ENCODE measurements at regions not wholly inside any gene's neighbourhood (a gene's known extent, or its start where the extent isn't known, plus 50 kb on each side); places are given as distances from the start of the nearest gene placed in this dataset.

GRCh38 chr2:107402330-107402729 is 424.4 kb upstream of the RGPD4 start:
- intact Hi-C loops (cut with DNase I) = no loop called here
- no peaks in the 10 kb centered on the region for H3K4me1 ChIP-seq (replicated peaks)
- DNase-seq (ENCODE audit: low spot score) = no peak
- H3K27ac ChIP-seq = no peak overlapping the region
- 83% methylated on average over 3 of the region's 3 CpGs for WGBS
- no peak overlapping the region for H3K4me3 ChIP-seq
- no peaks in the 10 kb centered on the region for H3K9me3 ChIP-seq
- no peaks in the 10 kb centered on the region for H3K27me3 ChIP-seq (replicated peaks; ENCODE audit: insufficient read depth)
- no peaks in the 10 kb centered on the region for H3K36me3 ChIP-seq
- TF ChIP-seq, protein P1, sequence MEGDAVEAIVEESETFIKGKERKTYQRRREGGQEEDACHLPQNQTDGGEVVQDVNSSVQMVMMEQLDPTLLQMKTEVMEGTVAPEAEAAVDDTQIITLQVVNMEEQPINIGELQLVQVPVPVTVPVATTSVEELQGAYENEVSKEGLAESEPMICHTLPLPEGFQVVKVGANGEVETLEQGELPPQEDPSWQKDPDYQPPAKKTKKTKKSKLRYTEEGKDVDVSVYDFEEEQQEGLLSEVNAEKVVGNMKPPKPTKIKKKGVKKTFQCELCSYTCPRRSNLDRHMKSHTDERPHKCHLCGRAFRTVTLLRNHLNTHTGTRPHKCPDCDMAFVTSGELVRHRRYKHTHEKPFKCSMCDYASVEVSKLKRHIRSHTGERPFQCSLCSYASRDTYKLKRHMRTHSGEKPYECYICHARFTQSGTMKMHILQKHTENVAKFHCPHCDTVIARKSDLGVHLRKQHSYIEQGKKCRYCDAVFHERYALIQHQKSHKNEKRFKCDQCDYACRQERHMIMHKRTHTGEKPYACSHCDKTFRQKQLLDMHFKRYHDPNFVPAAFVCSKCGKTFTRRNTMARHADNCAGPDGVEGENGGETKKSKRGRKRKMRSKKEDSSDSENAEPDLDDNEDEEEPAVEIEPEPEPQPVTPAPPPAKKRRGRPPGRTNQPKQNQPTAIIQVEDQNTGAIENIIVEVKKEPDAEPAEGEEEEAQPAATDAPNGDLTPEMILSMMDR (IDR thresholded peaks at IDR 0.05) = no peak
- TF ChIP-seq POLR2AphosphoS5 (IDR thresholded peaks at IDR 0.05) (no peak), POLR2A (IDR thresholded peaks at IDR 0.05) (no peak)

DNA sequence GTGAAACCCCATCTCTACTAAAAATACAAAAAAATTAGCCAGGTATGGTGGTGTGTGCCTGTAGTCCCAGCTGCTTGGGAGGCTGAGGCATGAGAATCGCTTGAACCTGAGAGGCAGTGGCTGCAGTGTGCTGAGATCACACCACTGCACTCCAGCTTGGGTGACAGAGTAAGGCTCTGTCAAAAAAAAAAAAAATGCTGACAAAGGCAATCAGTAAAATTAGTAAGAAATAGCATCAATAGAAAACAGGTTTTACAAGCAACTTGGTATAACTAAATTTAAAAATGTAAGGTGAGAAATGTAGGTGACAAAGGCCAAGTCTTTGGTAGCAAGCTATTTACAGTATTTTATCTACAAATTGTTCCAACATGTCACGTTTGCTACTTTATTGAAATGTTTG is 421.4 kb upstream of the RGPD4 start:
- H3K4me3 ChIP-seq = no peak overlapping the region
- H3K36me3 ChIP-seq = no peaks in the 10 kb centered on the region
- WGBS = 83% methylated on average over 2 of the region's 2 CpGs
- no peak overlapping the region for H3K27ac ChIP-seq
- DNase-seq (ENCODE audit: low spot score) = no peak
- no peaks in the 10 kb centered on the region for H3K27me3 ChIP-seq (replicated peaks; ENCODE audit: insufficient read depth)
- H3K4me1 ChIP-seq (replicated peaks) = no peaks in the 10 kb centered on the region
- no peaks in the 10 kb centered on the region for H3K9me3 ChIP-seq
- TF ChIP-seq POLR2A (IDR thresholded peaks at IDR 0.05) (no peak), POLR2AphosphoS5 (IDR thresholded peaks at IDR 0.05) (no peak)
- TF ChIP-seq, protein P1 (IDR thresholded peaks at IDR 0.05) = no peak
- intact Hi-C loops (cut with DNase I) = no loop called here

- Histone ChIP-seq H3K27me3 (replicated peaks; ENCODE audit: insufficient read depth) (no peaks in the 10 kb centered on the region), H3K9me3 (no peaks in the 10 kb centered on the region), H3K27ac (no peak overlapping the region), H3K4me3 (no peak overlapping the region), H3K36me3 (no peaks in the 10 kb centered on the region), H3K4me1 (replicated peaks) (no peaks in the 10 kb centered on the region)
- 37% methylated on average over 3 of the region's 3 CpGs for WGBS
- TF ChIP-seq POLR2A (IDR thresholded peaks at IDR 0.05) (no peak), POLR2AphosphoS5 (IDR thresholded peaks at IDR 0.05) (no peak)
- TF ChIP-seq, protein P1 (IDR thresholded peaks at IDR 0.05) = no peak
- intact Hi-C loops (cut with DNase I) = no loop called here
- no peak for DNase-seq (ENCODE audit: low spot score)
These were observed 419.7 kb upstream of the RGPD4 start for GRCh38 chr2:107407017-107407416.

- no peak overlapping the region for H3K27ac ChIP-seq
These were observed 418.7 kb upstream of the RGPD4 start for GRCh38 chr2:107407974-107408373.

GRCh38 chr2:107411267-107411666 is 415.4 kb upstream of the RGPD4 start:
- Histone ChIP-seq H3K9me3 (no peaks in the 10 kb centered on the region), H3K36me3 (no peaks in the 10 kb centered on the region), H3K4me3 (no peak overlapping the region), H3K27me3 (replicated peaks; ENCODE audit: insufficient read depth) (no peaks in the 10 kb centered on the region), H3K27ac (no peak overlapping the region), H3K4me1 (replicated peaks) (no peaks in the 10 kb centered on the region)
- TF ChIP-seq POLR2A (IDR thresholded peaks at IDR 0.05) = no peak
- TF ChIP-seq, protein P1 (IDR thresholded peaks at IDR 0.05) = no peak
- TF ChIP-seq POLR2AphosphoS5 (IDR thresholded peaks at IDR 0.05) = no peak
- WGBS = 62% methylated on average over 2 of the region's 2 CpGs
- DNase-seq (ENCODE audit: low spot score) = no peak
- intact Hi-C loops (cut with DNase I) = no loop called here

More at GRCh38 chr2:107407974-107408373, 418.7 kb upstream of the RGPD4 start:
- no peaks in the 10 kb centered on the region for H3K36me3 ChIP-seq
- H3K27me3 ChIP-seq (replicated peaks; ENCODE audit: insufficient read depth) = no peaks in the 10 kb centered on the region
- intact Hi-C loops (cut with DNase I) = no loop called here
- H3K4me1 ChIP-seq (replicated peaks) = no peaks in the 10 kb centered on the region
- 73% methylated on average over 2 of the region's 2 CpGs for whole genome bisulfite sequencing
- DNase-seq (ENCODE audit: low spot score) = no peak
- H3K4me3 ChIP-seq = no peak overlapping the region
- TF ChIP-seq POLR2A (IDR thresholded peaks at IDR 0.05) = no peak
- TF ChIP-seq, protein P1 (IDR thresholded peaks at IDR 0.05) = no peak
- TF ChIP-seq POLR2AphosphoS5 (IDR thresholded peaks at IDR 0.05) = no peak
- no peaks in the 10 kb centered on the region for H3K9me3 ChIP-seq
